ENCODE measurements at regions not wholly inside any gene's neighbourhood (a gene's known extent, or its start where the extent isn't known, plus 50 kb on each side); places are given as distances from the start of the nearest gene placed in this dataset.

DNA sequence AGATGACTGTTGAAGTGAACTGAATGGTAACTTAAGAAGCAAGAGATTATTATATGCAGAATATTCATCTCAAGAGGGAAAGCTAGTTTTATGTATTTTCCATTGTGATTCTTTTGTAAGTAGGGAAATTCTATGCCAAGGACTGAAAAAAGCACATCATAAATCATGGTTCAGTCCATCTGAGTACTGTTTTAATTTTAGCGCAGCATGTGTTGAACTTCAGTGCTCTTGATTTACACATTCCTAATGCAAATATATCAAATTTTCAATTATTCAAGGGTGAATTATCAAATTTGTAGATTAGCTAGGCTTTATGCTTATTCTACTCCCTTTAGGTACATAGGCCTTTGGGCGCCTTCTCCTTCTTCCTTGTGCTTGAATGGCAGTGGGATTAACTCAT is 50.3 kb upstream of the TCF12 start:
- Histone ChIP-seq H3K4me3 (ENCODE audit: insufficient read depth, low read depth, low read length) (no peak overlapping the region), H3K27me3 (ENCODE audit: control insufficient read depth, insufficient read depth, low read length) (no peaks in the 10 kb centered on the region), H3K36me3 (replicated peaks; ENCODE audit: control insufficient read depth, insufficient read depth, low read length) (no peaks in the 10 kb centered on the region)
- DNase-seq: no peak

DNA sequence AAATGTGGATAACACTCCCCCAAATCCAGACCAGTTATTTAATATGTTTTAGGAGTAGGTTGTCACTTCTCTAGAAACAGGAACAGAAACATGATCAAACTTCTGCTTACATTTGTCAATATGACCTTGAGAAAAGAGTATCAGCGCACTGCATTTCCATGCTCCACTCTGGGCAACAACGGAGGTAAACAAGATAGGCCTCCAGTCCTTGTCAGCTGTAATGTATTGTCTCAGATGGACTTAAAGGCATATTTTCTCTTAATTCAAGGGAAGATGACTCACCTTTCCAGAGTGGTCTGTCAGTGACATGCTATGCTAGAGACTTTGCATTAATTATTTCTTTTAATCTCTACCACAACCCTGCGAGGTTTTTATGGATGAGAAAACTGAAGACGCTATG is 51.6 kb upstream of the TCF12 start:
- no peaks in the 10 kb centered on the region for H3K27me3 ChIP-seq (ENCODE audit: control insufficient read depth, insufficient read depth, low read length)
- DNase-seq: no peak
- no peak overlapping the region for H3K4me3 ChIP-seq (ENCODE audit: insufficient read depth, low read depth, low read length)
- H3K36me3 ChIP-seq (replicated peaks; ENCODE audit: control insufficient read depth, insufficient read depth, low read length): no peaks in the 10 kb centered on the region

DNA sequence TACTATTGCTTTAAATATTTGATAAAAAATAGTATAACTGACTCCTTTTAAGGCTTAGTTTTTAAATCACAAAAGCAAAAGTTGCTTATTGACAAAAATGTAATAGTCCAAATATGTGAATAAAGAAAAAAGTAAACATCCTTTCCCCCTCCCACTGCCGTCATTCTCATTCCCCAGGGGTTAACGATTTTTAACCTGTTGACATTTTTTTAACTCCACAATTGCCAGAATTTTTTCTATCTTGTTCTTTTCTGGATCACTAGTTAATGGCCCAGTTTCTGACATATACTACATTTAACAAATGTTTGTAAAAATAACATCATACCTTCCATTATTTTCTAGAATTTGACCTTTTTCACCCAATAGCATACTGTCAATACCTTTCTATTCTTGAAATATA is 60.6 kb upstream of the TCF12 start:
- no peak overlapping the region for H3K4me3 ChIP-seq (ENCODE audit: insufficient read depth, low read depth, low read length)
- H3K36me3 ChIP-seq (replicated peaks; ENCODE audit: control insufficient read depth, insufficient read depth, low read length): no peaks in the 10 kb centered on the region
- no peak for DNase-seq
- no peaks in the 10 kb centered on the region for H3K27me3 ChIP-seq (ENCODE audit: control insufficient read depth, insufficient read depth, low read length)

- no peak overlapping the region for H3K4me3 ChIP-seq (ENCODE audit: insufficient read depth, low read depth, low read length)
- DNase-seq: no peak
- no peaks in the 10 kb centered on the region for H3K36me3 ChIP-seq (replicated peaks; ENCODE audit: control insufficient read depth, insufficient read depth, low read length)
- H3K27me3 ChIP-seq (ENCODE audit: control insufficient read depth, insufficient read depth, low read length): no peaks in the 10 kb centered on the region
Measured at GRCh38 chr15:56856934-56857333, 61.5 kb upstream of the TCF12 start.

- no peak for DNase-seq
- no peak overlapping the region for H3K4me3 ChIP-seq (ENCODE audit: insufficient read depth, low read depth, low read length)
- H3K36me3 ChIP-seq (replicated peaks; ENCODE audit: control insufficient read depth, insufficient read depth, low read length): no peaks in the 10 kb centered on the region
- H3K27me3 ChIP-seq (ENCODE audit: control insufficient read depth, insufficient read depth, low read length): no peaks in the 10 kb centered on the region
Measured at GRCh38 chr15:56844892-56845291, 73.6 kb upstream of the TCF12 start.

DNA sequence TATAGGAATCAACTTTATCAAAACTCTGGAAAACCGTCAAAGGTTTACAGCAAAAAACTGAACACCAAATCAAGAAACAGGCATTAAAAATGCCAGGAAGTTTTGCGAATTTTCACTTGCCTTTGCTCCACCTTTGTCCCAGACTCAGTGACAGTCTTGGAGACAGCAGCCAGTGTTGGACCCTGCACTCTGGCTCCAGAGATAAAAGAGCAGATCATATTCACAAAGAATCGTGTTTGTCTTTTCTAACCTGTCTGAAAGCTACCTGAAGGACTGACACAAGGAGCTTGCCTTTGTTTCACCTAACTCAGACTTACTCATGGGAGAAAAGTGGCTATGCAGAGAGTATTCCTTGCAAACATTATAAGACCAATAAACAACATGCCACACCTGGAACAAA is 74.0 kb upstream of the TCF12 start:
- Histone ChIP-seq H3K36me3 (replicated peaks; ENCODE audit: control insufficient read depth, insufficient read depth, low read length) (no peaks in the 10 kb centered on the region), H3K27me3 (ENCODE audit: control insufficient read depth, insufficient read depth, low read length) (no peaks in the 10 kb centered on the region), H3K4me3 (ENCODE audit: insufficient read depth, low read depth, low read length) (no peak overlapping the region)
- DNase-seq: no peak

- Histone ChIP-seq H3K27me3 (ENCODE audit: control insufficient read depth, insufficient read depth, low read length) (no peaks in the 10 kb centered on the region), H3K36me3 (replicated peaks; ENCODE audit: control insufficient read depth, insufficient read depth, low read length) (no peaks in the 10 kb centered on the region), H3K4me3 (ENCODE audit: insufficient read depth, low read depth, low read length) (no peak overlapping the region)
- DNase-seq: no peak
Measured at GRCh38 chr15:56839641-56840040, 78.8 kb upstream of the TCF12 start.

- no peaks in the 10 kb centered on the region for H3K36me3 ChIP-seq (replicated peaks; ENCODE audit: control insufficient read depth, insufficient read depth, low read length)
- H3K27me3 ChIP-seq (ENCODE audit: control insufficient read depth, insufficient read depth, low read length): no peaks in the 10 kb centered on the region
- H3K4me3 ChIP-seq (ENCODE audit: insufficient read depth, low read depth, low read length): no peak overlapping the region
- DNase-seq: no peak
Measured at GRCh38 chr15:56839099-56839498, 79.3 kb upstream of the TCF12 start.

DNA sequence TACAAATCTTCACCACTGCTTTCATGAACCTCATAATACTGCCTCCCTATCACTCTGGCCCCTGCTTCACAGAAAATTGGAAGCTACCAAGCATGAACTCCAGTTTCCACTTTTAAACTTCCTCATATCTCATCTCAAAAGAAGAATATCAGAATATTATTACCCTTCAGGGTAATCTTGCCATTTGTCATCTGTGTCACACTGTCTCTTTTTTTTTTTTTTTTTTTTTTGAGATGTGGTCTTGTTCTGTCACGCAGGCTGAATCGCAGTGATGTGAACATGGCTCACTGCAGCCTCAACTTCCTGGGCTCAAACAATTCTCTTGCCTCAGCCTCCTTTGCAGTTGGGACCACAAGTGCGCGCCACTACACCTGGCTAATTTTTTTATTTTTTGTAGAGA is 80.4 kb upstream of the TCF12 start:
- H3K36me3 ChIP-seq (replicated peaks; ENCODE audit: control insufficient read depth, insufficient read depth, low read length): no peaks in the 10 kb centered on the region
- no peaks in the 10 kb centered on the region for H3K27me3 ChIP-seq (ENCODE audit: control insufficient read depth, insufficient read depth, low read length)
- no peak for DNase-seq
- H3K4me3 ChIP-seq (ENCODE audit: insufficient read depth, low read depth, low read length): no peak overlapping the region

DNA sequence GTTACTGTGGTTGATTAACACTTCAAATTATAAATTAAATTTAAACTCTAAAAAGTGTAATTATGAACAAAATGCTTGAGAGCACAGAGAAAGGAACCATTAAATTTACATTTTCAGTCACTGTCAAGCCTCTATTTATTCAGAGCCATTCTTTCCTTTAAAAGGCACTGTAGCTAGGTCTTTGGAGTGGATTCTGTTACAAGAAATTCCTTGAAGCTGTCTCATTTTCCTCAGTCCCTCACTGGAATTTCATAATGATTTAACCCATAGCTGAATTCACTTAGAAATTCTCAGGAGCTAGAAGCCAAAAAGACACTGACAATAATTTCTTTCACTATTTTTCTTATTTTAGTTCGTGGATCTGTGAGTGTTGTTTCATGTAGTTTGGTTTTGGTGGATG is 81.2 kb upstream of the TCF12 start:
- H3K36me3 ChIP-seq (replicated peaks; ENCODE audit: control insufficient read depth, insufficient read depth, low read length): no peaks in the 10 kb centered on the region
- H3K4me3 ChIP-seq (ENCODE audit: insufficient read depth, low read depth, low read length): no peak overlapping the region
- no peak for DNase-seq
- H3K27me3 ChIP-seq (ENCODE audit: control insufficient read depth, insufficient read depth, low read length): no peaks in the 10 kb centered on the region

DNA sequence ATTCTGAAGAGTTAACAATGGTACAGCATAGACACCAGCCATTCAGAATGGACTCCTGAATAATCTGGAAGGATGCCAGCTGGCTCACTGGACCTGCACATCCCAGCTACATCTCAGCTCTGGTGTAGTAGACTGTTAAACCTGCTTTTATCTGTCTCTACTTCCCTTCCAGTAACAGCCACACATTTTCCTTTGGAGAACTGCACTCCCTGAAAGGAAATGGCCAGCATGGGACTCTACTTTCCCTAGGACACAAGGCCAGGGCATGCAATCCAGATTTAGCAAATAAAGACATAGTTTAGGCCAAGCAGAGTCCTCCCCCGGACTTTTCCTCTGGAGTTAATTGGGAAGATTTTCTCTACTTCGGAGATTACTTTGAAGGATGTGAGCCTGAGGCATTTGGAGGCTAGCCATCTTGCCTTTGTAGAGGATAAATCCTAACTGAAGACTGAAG is 82.7 kb upstream of the TCF12 start:
- no peaks in the 10 kb centered on the region for H3K36me3 ChIP-seq (replicated peaks; ENCODE audit: control insufficient read depth, insufficient read depth, low read length)
- no peak for DNase-seq
- H3K4me3 ChIP-seq (ENCODE audit: insufficient read depth, low read depth, low read length): no peak overlapping the region
- no peaks in the 10 kb centered on the region for H3K27me3 ChIP-seq (ENCODE audit: control insufficient read depth, insufficient read depth, low read length)

DNA sequence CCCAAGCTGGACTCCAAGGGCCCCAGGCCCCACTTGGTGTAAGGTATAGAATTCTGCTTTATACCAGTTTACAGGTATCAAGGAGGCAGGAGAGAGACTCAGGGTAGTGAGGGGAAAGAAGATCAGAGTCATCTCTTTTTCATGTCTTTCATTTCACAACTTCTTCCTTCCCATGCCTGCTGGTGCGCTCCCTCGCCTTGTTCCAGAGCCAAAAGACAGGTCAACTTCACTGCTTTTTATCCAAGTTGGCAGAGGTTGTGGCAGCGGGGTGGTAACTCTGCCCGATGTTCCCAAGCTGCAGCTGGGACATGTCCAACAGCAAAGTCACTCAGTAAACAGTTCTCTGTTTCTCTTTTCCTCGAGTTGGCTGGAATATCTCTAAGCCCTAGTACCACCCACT is 86.3 kb upstream of the TCF12 start:
- DNase-seq: no peak
- H3K36me3 ChIP-seq (replicated peaks; ENCODE audit: control insufficient read depth, insufficient read depth, low read length): no peaks in the 10 kb centered on the region
- no peaks in the 10 kb centered on the region for H3K27me3 ChIP-seq (ENCODE audit: control insufficient read depth, insufficient read depth, low read length)
- no peak overlapping the region for H3K4me3 ChIP-seq (ENCODE audit: insufficient read depth, low read depth, low read length)

DNA sequence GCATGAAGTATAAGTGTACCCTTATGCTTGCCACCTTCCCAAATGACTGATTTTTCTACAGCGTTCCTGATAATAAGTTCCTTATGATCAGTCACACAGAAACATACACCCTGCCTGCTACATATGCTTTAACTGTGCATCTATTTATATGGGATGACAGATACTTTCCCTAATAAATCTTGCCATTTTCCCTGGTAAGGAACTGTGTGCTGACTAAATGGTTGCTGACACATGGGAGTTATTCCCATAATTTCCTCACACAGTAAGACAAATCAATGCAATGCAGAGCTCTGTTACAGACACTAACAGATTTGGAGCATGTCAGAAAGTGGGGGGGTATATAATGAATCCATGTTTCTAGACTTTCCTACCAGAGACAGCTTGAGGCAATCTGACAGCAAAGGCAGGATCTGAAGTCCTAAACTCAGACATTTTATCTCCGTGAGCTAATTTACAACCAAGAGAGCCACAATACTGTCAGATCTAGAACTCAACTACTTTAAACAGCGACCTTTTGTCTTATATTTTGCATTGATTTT is 86.9 kb upstream of the TCF12 start:
- H3K4me3 ChIP-seq (ENCODE audit: insufficient read depth, low read depth, low read length): no peak overlapping the region
- DNase-seq: no peak
- no peaks in the 10 kb centered on the region for H3K27me3 ChIP-seq (ENCODE audit: control insufficient read depth, insufficient read depth, low read length)
- H3K36me3 ChIP-seq (replicated peaks; ENCODE audit: control insufficient read depth, insufficient read depth, low read length): no peaks in the 10 kb centered on the region

DNA sequence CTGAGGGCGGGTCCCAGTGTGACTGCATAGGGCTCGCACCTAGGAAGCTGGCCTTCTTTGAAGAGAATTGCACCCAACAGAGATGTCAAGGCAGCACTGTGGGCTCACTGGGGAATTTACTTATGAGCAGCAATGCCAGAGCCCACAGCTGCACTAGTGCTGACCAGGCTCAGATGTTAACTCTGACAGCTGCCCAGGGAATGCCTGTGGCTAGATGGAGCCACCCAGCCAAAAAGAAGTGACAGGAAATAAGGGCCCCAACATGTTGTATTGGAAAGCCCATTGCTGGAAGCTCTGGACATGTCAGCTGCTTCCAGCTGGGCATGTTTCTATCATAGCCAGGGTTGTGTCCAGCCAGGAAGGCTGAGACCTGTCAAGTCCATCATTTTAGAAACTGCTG is 90.9 kb upstream of the ZNF280D start:
- Histone ChIP-seq H3K36me3 (replicated peaks; ENCODE audit: control insufficient read depth, insufficient read depth, low read length) (no peaks in the 10 kb centered on the region), H3K27me3 (ENCODE audit: control insufficient read depth, insufficient read depth, low read length) (no peaks in the 10 kb centered on the region), H3K4me3 (ENCODE audit: insufficient read depth, low read depth, low read length) (no peak overlapping the region)
- no peak for DNase-seq

GRCh38 chr15:56821721-56822425 is 88.6 kb upstream of the ZNF280D start:
- Histone ChIP-seq H3K36me3 (replicated peaks; ENCODE audit: control insufficient read depth, insufficient read depth, low read length) (no peaks in the 10 kb centered on the region), H3K27me3 (ENCODE audit: control insufficient read depth, insufficient read depth, low read length) (no peaks in the 10 kb centered on the region)
- peak; percentile 13 for DNase-seq

DNA sequence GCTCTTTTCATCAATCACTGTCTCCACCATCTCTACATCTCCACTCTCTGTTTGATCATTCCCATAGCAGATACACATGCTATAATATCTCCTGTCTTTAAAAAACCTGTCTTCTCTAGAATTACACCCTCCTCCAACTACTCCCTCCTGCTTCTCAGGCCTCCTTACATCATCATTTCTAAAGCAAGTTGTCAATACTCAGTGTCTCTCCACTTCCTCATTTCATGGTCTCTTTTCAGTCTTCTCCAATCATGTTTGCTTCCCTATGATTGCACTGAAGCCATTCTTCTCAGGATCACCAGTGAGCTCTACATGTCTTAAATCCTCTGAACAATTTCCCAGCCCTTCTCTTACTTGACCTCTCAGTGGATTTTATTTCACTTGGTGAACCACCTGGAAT is 87.0 kb upstream of the ZNF280D start:
- Histone ChIP-seq H3K36me3 (replicated peaks; ENCODE audit: control insufficient read depth, insufficient read depth, low read length) (no peaks in the 10 kb centered on the region), H3K4me3 (ENCODE audit: insufficient read depth, low read depth, low read length) (no peak overlapping the region), H3K27me3 (ENCODE audit: control insufficient read depth, insufficient read depth, low read length) (no peaks in the 10 kb centered on the region)
- no peak for DNase-seq

More at GRCh38 chr15:56821721-56822425, 88.6 kb upstream of the ZNF280D start:
- H3K4me3 ChIP-seq (ENCODE audit: insufficient read depth, low read depth, low read length): no peak overlapping the region
